Body of pancreas (tissue), 4 donors: ENCODE measurements at regions not wholly inside any gene's neighbourhood (a gene's known extent, or its start where the extent isn't known, plus 50 kb on each side); places are given as distances from the start of the nearest gene placed in this dataset.
A peak's percentile ranks its signal among the peaks of the same experiment; 100 is the strongest.

Experiments
- ATAC-seq: fragments of 150-250 bp; one replicate; pipeline ENCODE4 v1.9.1; 2016
- DNase-seq, 4 donors: peaks; one replicate each; pipeline ENCODE4 v3.0.0-alpha.2; 2019
- H3K27ac ChIP-seq, 4 donors: fragments of 200-600 bp; sonication (generic); 1 replicate in 3 of 4; 2 replicates in 1 of 4; pipeline versions ENCODE4 v1.5.1 to v1.6.1; 2016 to 2019; ENCODE audit warnings: mild to moderate bottlenecking in 1 of 4, mixed read lengths in 1 of 4, moderate library complexity in 1 of 4
- H3K27me3 ChIP-seq, 2 donors: fragments of 200-600 bp; sonication (generic); one replicate each; pipeline ENCODE4 v1.6.0; 2016; ENCODE audit warnings: mild to moderate bottlenecking in 1 of 2
- H3K36me3 ChIP-seq, 2 donors: fragments of 200-600 bp; sonication (generic); replicated peaks in 1 of 2; 2 replicates each; pipeline ENCODE4 v1.5.1; 2016; ENCODE audit warnings: low read depth in 2 of 2; ENCODE audit not compliant: insufficient read depth in 1 of 2
- H3K4me1 ChIP-seq: fragments of 200-600 bp; sonication (generic); one replicate; pipeline ENCODE4 v1.6.0; 2016
- H3K4me3 ChIP-seq, 2 donors: fragments of 200-600 bp; sonication (generic); 1 replicate in 1 of 2; 2 replicates in 1 of 2; pipeline ENCODE4 v1.5.1; 2016 to 2019
- H3K9me3 ChIP-seq, 3 donors: fragments of 200-600 bp; sonication (generic); 1 replicate in 2 of 3; 2 replicates in 1 of 3; pipeline ENCODE4 v1.5.1; 2016
- CTCF ChIP-seq, 7 experiments: fragments of 450-650 bp in 4 of 7; fragments of 200-600 bp in 3 of 7; sonication (generic) in 3 of 7; IDR thresholded peaks; one replicate each; pipeline ENCODE4 v1.5.1; 2016 to 2019; ENCODE audit warnings: antibody characterized with exemption in 7 of 7
- POLR2A ChIP-seq, 3 donors: fragments of 450-650 bp; IDR thresholded peaks; one replicate each; pipeline ENCODE4 v1.6.1; 2016; ENCODE audit warnings: antibody characterized with exemption in 3 of 3, mild to moderate bottlenecking in 2 of 3
- WGBS, 2 donors: methylation state at CpG; one replicate each; pipeline ENCODE4 v1.1.5; 2017; 5-methylcytosine and 5-hydroxymethylcytosine counted together
- intact Hi-C: fragments of 100-400 bp; cut with DNase I; formaldehyde crosslinking; loops from one replicate; pipeline ENCODE4 v1.15.1; 2023

- peak; percentile 47 to 81 (median 74) for DNase-seq
- Histone ChIP-seq H3K27ac (peak overlapping the region; percentile 3 to 83 (median 48)), H3K27me3 (no peaks in the 10 kb centered on the region), H3K9me3 (no peaks in the 10 kb centered on the region), H3K4me3 (no peak overlapping the region), H3K36me3 (no peaks in the 10 kb centered on the region), H3K4me1 (peaks cover 19% of the 10 kb centered on the region)
- 3 to 14% methylated on average over 32 to 49 of the region's 50 CpGs for whole genome bisulfite sequencing, 2 donors
- ATAC-seq: peak; percentile 84
- intact Hi-C loops: no loop called here
- TF ChIP-seq CTCF (IDR thresholded peaks at IDR 0.05) (no peak), POLR2A (IDR thresholded peaks at IDR 0.05) (peak in 2 of 3 donors; percentile 17 to 69)
Measured at GRCh38 chr12:30822385-30823155, 67.8 kb upstream of the CAPRIN2 start.

GRCh38 chr12:30820406-30820946 is 65.7 kb upstream of the CAPRIN2 start:
- Histone ChIP-seq H3K4me1 (peaks cover 19% of the 10 kb centered on the region), H3K36me3 (no peaks in the 10 kb centered on the region), H3K27me3 (no peaks in the 10 kb centered on the region), H3K4me3 (no peak overlapping the region), H3K27ac (no peak overlapping the region), H3K9me3 (no peaks in the 10 kb centered on the region)
- WGBS, 2 donors: 29 to 46% methylated on average over 2 of the region's 2 CpGs
- no peak for TF ChIP-seq POLR2A (IDR thresholded peaks at IDR 0.05)
- TF ChIP-seq CTCF (IDR thresholded peaks at IDR 0.05): no peak
- DNase-seq: no peak
- no peak for ATAC-seq
- intact Hi-C loops: no loop called here

GRCh38 chr12:30818562-30818961 is 63.8 kb upstream of the CAPRIN2 start:
- Histone ChIP-seq H3K27me3 (no peaks in the 10 kb centered on the region), H3K27ac (no peak overlapping the region), H3K4me1 (peaks cover 17% of the 10 kb centered on the region), H3K4me3 (no peak overlapping the region), H3K36me3 (no peaks in the 10 kb centered on the region), H3K9me3 (no peaks in the 10 kb centered on the region)
- intact Hi-C loops: no loop called here
- DNase-seq (no peak), ATAC-seq (no peak)
- TF ChIP-seq POLR2A (IDR thresholded peaks at IDR 0.05) (no peak), CTCF (IDR thresholded peaks at IDR 0.05) (no peak)
- WGBS, 2 donors: 77 to 89% methylated on average over 1 of the region's 1 CpG

- WGBS, 2 donors: 73 to 82% methylated on average over 6 of the region's 6 CpGs
Measured at GRCh38 chr12:30816742-30817465, 62.2 kb upstream of the CAPRIN2 start.

More at GRCh38 chr12:30816742-30817465, 62.2 kb upstream of the CAPRIN2 start:
- Histone ChIP-seq H3K9me3 (no peaks in the 10 kb centered on the region), H3K36me3 (no peaks in the 10 kb centered on the region), H3K4me3 (no peak overlapping the region), H3K4me1 (peaks cover 5% of the 10 kb centered on the region), H3K27me3 (no peaks in the 10 kb centered on the region), H3K27ac (no peak overlapping the region)
- TF ChIP-seq POLR2A (IDR thresholded peaks at IDR 0.05): no peak
- TF ChIP-seq CTCF (IDR thresholded peaks at IDR 0.05): no peak
- DNase-seq: no peak
- no peak for ATAC-seq
- intact Hi-C loops: no loop called here
